ENCODE measurements at regions not wholly inside any gene's neighbourhood (a gene's known extent, or its start where the extent isn't known, plus 50 kb on each side); places are given as distances from the start of the nearest gene placed in this dataset.
A peak's percentile ranks its signal among the peaks of the same experiment; 100 is the strongest.

DNA sequence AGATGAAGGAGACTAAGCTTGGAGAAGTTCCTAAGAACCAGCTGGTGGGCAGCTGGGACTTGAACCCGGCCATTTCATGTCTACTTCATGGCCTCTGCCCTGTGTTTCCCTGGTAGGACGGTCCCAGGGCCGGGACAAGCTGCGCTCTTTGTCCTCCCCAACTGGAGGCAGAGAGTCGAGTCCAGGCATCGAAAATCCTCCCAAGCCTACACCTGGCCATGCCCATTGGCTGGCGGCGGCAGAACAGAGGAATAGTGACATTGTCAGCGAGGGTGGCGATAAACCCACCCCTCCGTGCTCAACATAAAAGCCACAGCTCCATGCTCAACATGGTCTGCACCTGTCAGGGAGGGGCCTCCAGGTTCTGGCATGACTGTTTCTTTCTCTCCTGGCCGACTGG is 77.7 kb downstream of the RBFOX3 start:
- no peak for ATAC-seq
- peak; percentile 32 for DNase-seq
- Histone ChIP-seq H3K9me3 (no peaks in the 10 kb centered on the region), H3K4me3 (no peak overlapping the region), H3K27ac (no peak overlapping the region), H3K36me3 (no peaks in the 10 kb centered on the region), H3K4me1 (no peaks in the 10 kb centered on the region), H3K27me3 (ENCODE audit: low read depth) (peaks cover 22% of the 10 kb centered on the region)
- intact Hi-C loops (cut with DNase I): no loop called here
- TF ChIP-seq, protein P1, sequence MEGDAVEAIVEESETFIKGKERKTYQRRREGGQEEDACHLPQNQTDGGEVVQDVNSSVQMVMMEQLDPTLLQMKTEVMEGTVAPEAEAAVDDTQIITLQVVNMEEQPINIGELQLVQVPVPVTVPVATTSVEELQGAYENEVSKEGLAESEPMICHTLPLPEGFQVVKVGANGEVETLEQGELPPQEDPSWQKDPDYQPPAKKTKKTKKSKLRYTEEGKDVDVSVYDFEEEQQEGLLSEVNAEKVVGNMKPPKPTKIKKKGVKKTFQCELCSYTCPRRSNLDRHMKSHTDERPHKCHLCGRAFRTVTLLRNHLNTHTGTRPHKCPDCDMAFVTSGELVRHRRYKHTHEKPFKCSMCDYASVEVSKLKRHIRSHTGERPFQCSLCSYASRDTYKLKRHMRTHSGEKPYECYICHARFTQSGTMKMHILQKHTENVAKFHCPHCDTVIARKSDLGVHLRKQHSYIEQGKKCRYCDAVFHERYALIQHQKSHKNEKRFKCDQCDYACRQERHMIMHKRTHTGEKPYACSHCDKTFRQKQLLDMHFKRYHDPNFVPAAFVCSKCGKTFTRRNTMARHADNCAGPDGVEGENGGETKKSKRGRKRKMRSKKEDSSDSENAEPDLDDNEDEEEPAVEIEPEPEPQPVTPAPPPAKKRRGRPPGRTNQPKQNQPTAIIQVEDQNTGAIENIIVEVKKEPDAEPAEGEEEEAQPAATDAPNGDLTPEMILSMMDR (IDR thresholded peaks at IDR 0.05): no peak

DNA sequence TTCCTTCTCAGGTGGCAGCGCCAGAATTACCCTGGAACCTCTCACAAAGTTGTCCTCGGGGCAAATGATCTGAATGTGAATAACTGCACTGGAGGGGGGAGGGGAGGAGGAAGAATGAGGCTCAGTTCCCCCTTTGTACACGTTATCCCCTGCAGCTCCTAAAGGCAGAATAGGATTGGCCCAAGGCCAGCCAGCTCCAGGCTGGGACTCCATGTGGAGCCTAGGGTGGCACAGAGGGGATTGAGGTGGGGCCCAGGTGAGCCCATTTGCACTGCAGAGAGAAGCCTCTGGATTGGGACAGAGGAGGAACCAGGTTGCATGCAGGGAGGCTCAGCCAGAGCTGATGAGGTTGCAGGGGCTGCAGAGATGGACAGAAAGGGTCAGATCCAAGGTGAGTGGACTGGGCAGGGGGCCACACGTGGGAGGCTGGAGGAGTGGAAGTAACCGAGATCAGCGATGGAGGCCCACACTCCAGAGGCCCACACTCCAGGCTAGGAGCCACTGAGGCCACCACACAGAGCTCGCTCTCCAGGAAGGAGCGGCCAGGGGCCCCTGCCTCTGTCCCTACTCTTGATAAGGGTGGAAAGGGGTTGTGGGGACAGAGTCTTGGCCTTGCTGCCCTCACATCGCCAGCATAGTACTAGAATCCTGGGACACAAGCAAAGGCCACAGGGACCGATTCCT is 78.6 kb downstream of the RBFOX3 start:
- DNase-seq: peak; percentile 29
- ATAC-seq: no peak
- Histone ChIP-seq H3K27me3 (ENCODE audit: low read depth) (peaks cover 27% of the 10 kb centered on the region), H3K36me3 (no peaks in the 10 kb centered on the region), H3K27ac (no peak overlapping the region), H3K4me3 (no peak overlapping the region), H3K4me1 (no peaks in the 10 kb centered on the region), H3K9me3 (no peaks in the 10 kb centered on the region)
- TF ChIP-seq, protein P1 (IDR thresholded peaks at IDR 0.05): no peak
- intact Hi-C loops (cut with DNase I): no loop called here

DNA sequence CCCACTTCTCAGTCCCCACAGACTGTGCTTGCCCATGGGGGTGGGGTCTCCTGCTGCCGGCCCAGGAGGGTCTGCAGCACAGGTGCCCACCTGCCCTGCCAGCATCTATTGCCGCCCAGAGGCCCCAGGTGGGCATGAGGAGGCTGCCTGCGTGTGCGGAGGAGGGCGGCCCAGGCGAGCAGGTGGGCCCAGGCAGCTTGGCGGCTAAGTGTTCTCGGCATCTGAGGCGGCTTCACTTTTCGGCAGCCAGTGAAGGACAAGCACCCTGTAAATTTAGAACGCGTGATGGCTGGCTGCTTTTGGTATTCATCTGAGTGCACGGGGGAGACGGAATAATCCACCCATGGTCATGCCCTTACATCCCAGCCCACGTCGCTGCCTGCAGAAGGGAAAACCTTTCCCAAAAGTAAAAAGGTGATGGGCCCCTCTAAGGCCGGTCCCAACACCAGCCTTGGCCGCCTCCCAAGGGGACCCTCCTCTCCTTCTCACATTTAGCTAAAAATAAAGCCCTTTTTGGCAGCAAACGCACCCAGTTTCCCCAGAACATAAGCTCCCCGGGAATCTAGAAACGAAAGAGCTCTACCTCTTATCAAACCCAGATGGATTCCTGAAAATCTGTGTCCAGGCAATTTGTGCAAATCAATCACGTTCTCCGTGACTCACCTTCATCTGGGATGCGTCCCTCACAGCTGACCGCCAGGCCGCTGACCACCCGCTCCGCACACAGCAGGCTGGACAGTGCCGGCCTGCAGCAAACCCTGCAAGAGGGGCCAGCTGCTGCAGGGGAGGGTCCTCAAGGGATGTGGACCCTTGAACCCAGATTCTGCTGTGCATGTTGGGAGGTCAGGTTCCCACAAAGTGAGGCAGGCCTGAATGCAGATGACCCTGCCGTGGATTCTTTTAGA is 79.4 kb downstream of the RBFOX3 start:
- H3K9me3 ChIP-seq: no peaks in the 10 kb centered on the region
- TF ChIP-seq, protein P1 (IDR thresholded peaks at IDR 0.05): no peak
- intact Hi-C loops (cut with DNase I): no loop called here
- H3K27ac ChIP-seq: no peak overlapping the region
- H3K4me3 ChIP-seq: no peak overlapping the region
- no peaks in the 10 kb centered on the region for H3K36me3 ChIP-seq
- no peaks in the 10 kb centered on the region for H3K4me1 ChIP-seq
- H3K27me3 ChIP-seq (ENCODE audit: low read depth): peaks cover 34% of the 10 kb centered on the region
- peak; percentile 30 for DNase-seq
- ATAC-seq: no peak

DNA sequence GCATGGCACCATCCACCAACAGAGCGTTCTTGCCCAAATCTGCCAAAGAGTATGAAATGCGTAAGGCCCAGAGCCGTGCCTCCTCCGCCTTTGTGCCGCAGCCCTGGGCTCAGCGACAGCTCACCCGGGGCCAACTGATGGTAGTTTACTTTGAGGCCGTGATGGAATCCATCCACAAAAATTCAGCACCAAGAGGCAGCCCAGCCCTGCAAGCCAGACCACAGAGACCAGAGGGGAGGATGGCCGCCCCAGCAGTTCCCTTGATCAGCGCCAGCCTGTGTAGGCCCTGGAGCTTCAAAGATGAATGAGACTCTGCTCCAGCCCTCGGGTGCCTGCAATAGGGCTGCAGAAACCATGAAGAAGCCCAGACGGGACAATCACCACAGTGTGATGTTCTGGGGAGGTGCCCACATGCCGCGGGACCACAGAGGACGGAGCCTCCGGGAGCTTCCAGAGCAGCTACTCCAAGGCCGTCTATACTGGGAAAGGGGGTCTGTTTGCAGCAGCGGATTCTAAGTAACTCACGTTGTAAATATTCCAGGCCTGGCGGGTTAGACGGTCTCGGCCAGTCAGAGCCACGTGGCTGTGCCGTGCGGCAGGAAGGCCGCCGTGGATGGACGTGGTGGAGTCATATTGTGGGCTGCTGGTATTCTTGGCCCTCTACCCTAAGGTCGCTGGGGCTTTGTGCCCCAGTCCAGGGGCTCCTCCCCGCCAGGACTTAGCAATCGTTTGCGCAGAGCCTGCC is 80.3 kb downstream of the RBFOX3 start:
- H3K27me3 ChIP-seq (ENCODE audit: low read depth): peaks cover 43% of the 10 kb centered on the region

DNA sequence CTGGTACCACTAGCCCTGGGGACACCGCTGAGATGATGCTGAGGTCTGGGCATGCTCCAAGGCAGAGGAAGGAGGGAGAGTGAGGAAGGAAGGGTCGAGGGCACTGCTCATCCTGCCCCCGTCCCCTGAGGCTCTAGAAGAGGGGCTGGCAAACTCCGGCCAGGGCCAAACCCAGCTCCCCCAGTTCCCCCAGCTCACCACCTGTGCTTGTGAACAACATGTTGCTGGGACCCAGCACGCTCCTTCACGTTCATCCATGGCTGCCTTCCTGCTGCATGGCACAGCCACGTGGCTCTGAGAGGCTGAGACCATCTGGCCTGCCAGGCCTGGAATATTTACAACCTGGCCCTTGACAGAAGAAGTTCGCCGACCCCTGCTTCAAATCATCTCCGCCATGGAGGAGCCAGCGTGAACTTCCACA is 81.2 kb downstream of the RBFOX3 start:
- intact Hi-C loops (cut with DNase I): no loop called here
- no peaks in the 10 kb centered on the region for H3K4me1 ChIP-seq
- H3K36me3 ChIP-seq: no peaks in the 10 kb centered on the region
- H3K27me3 ChIP-seq (ENCODE audit: low read depth): peaks cover 46% of the 10 kb centered on the region
- no peak overlapping the region for H3K4me3 ChIP-seq
- ATAC-seq (no peak), DNase-seq (peak; percentile 26)
- TF ChIP-seq, protein P1 (IDR thresholded peaks at IDR 0.05): no peak
- H3K27ac ChIP-seq: no peak overlapping the region
- H3K9me3 ChIP-seq: no peaks in the 10 kb centered on the region

More for the DNA sequence above, 80.3 kb downstream of the RBFOX3 start:
- no peaks in the 10 kb centered on the region for H3K9me3 ChIP-seq
- TF ChIP-seq, protein P1 (IDR thresholded peaks at IDR 0.05): no peak
- no peaks in the 10 kb centered on the region for H3K4me1 ChIP-seq
- H3K36me3 ChIP-seq: no peaks in the 10 kb centered on the region
- no peak overlapping the region for H3K27ac ChIP-seq
- H3K4me3 ChIP-seq: no peak overlapping the region
- ATAC-seq (no peak), DNase-seq (peak; percentile 39)
- intact Hi-C loops (cut with DNase I): no loop called here

Data from lower lobe of right lung (tissue), 2 donors.